Right lobe of liver (tissue), 4 donors: ENCODE measurements at regions not wholly inside any gene's neighbourhood (a gene's known extent, or its start where the extent isn't known, plus 50 kb on each side); places are given as distances from the start of the nearest gene placed in this dataset.

Experiments
- POLR2A ChIP-seq: fragments of 450-650 bp; IDR thresholded peaks from one replicate; pipeline ENCODE4 v1.6.1; 2017; ENCODE audit warnings: antibody characterized with exemption, mild to moderate bottlenecking
- TF ChIP-seq, protein P1 (sequence below), 4 donors: fragments of 200-600 bp in 3 of 4; fragments of 450-650 bp in 1 of 4; IDR thresholded peaks; one replicate each; pipeline versions ENCODE4 v1.5.1 to v1.8.0; 2016 to 2022; ENCODE audit warnings: antibody characterized with exemption in 4 of 4, mild to moderate bottlenecking in 2 of 4
- donor health status: DM: no; HTN: no; CAD: no.
- donor health status: DM: no; HTN: no; CAD: no.
- donor health status: DM: no; HTN: yes; CAD: no.

DNA sequence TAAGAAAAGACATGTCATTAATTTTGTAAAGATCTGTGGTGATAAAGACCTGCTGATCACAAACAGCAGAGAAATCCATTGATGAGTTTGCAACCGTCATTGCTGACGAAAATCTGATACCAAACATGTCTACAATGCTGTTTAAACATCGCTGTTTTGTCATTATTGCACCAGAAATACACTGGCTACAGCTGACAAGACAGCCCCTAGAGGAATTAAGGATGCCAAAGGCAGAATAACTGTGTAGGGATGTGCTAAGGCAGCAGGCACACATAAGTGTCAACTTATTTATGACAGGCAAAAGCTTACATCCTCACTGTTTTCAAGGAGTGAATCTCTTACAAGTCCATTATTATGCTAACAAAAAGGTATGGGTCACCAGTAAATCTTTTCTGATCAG, 439.3 kb downstream of the TLE1 start:
- no peak for TF ChIP-seq POLR2A
- TF ChIP-seq, protein P1, sequence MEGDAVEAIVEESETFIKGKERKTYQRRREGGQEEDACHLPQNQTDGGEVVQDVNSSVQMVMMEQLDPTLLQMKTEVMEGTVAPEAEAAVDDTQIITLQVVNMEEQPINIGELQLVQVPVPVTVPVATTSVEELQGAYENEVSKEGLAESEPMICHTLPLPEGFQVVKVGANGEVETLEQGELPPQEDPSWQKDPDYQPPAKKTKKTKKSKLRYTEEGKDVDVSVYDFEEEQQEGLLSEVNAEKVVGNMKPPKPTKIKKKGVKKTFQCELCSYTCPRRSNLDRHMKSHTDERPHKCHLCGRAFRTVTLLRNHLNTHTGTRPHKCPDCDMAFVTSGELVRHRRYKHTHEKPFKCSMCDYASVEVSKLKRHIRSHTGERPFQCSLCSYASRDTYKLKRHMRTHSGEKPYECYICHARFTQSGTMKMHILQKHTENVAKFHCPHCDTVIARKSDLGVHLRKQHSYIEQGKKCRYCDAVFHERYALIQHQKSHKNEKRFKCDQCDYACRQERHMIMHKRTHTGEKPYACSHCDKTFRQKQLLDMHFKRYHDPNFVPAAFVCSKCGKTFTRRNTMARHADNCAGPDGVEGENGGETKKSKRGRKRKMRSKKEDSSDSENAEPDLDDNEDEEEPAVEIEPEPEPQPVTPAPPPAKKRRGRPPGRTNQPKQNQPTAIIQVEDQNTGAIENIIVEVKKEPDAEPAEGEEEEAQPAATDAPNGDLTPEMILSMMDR (IDR thresholded peaks at IDR 0.05) = no peak
